Endothelial cell of umbilical vein (primary cell): ENCODE measurements at regions not wholly inside any gene's neighbourhood (a gene's known extent, or its start where the extent isn't known, plus 50 kb on each side); places are given as distances from the start of the nearest gene placed in this dataset.

Experiments used
- BruUV-seq: library from RNA; stranded (reverse); fragments of 400-500 nt; replicated peaks from 2 replicates; lab custom pipeline; 2021; lab: Mats Ljungman, UMichigan
- CTCF ChIA-PET: fragments of 300-600, 350-600 bp; sonication (Branson Sonifier 250); formaldehyde crosslinking; loops from one replicate; lab custom pipeline; 2021; ENCODE audit warnings: antibody characterized with exemption, inconsistent platforms; lab: Charles Lee
- POLR2A ChIA-PET: fragments of 300-600, 350-600 bp; sonication (Branson Sonifier 250); formaldehyde crosslinking; loops from one replicate; lab custom pipeline; 2021; ENCODE audit warnings: antibody characterized with exemption, inconsistent platforms; lab: Charles Lee
- DNase-seq: peaks from one replicate; pipeline ENCODE4 v3.0.0-alpha.2; 2011; ENCODE audit warnings: low read depth, low spot score
- FAIRE-seq: peaks from 2 replicates; lab custom pipeline; 2011; peaks lifted over from hg19 to GRCh38; lab: Jason Lieb, UNC
- H2AFZ ChIP-seq: 2 replicates; pipeline ENCODE4 v1.6.0; 2012; ENCODE audit warnings: low read depth, low read length, control low read depth, inconsistent platforms
- H3K27ac ChIP-seq: 2 replicates; pipeline ENCODE4 v1.5.1; 2011; ENCODE audit warnings: low read depth, mild to moderate bottlenecking, control low read depth, low read length, moderate library complexity; ENCODE audit not compliant: insufficient read depth
- H3K27me3 ChIP-seq, 2 experiments: 2 replicates each; pipeline versions ENCODE4 v1.6.0 to v1.6.1; 2011; ENCODE audit warnings: low read length in 2 of 2, mixed read lengths in 1 of 2; ENCODE audit not compliant: control insufficient read depth in 2 of 2, insufficient read depth in 2 of 2
- H3K36me3 ChIP-seq, 2 experiments: 2 replicates in 1 of 2; 3 replicates in 1 of 2; pipeline ENCODE4 v1.5.1; 2011; ENCODE audit warnings: low read length in 2 of 2, mild to moderate bottlenecking in 1 of 2, moderate library complexity in 1 of 2; ENCODE audit not compliant: control insufficient read depth in 2 of 2, insufficient read depth in 2 of 2; ENCODE audit errors: extremely low read depth in 1 of 2
- H3K4me1 ChIP-seq: 3 replicates; pipeline ENCODE4 v1.5.1; 2011; ENCODE audit warnings: mild to moderate bottlenecking, low read length; ENCODE audit not compliant: control insufficient read depth, insufficient read depth; ENCODE audit errors: extremely low read depth
- H3K4me2 ChIP-seq: 2 replicates; pipeline ENCODE4 v1.6.1; 2011; ENCODE audit warnings: low read length, control low read depth, mixed read lengths; ENCODE audit not compliant: insufficient read depth
- H3K4me3 ChIP-seq, 3 experiments: fragments of 200-600 bp in 1 of 3; sonication (generic), shearing (Covaris generic) in 1 of 3; replicated peaks in 1 of 3; 2 replicates each; pipeline ENCODE4 v1.5.1; 2011 to 2016; ENCODE audit warnings: control low read depth in 3 of 3, low read length in 3 of 3, mild to moderate bottlenecking in 2 of 3, inconsistent platforms in 1 of 3, low read depth in 1 of 3, moderate library complexity in 1 of 3; ENCODE audit not compliant: insufficient read depth in 1 of 3
- H3K79me2 ChIP-seq: 2 replicates; pipeline ENCODE4 v1.6.0; 2012; ENCODE audit warnings: low read length, inconsistent platforms; ENCODE audit not compliant: control insufficient read depth, insufficient read depth
- H3K9ac ChIP-seq: replicated peaks from 2 replicates; pipeline ENCODE3; 2011; ENCODE audit warnings: low read length, control low read depth; ENCODE audit not compliant: insufficient read depth; ENCODE audit errors: extremely low read depth
- H3K9me1 ChIP-seq: replicated peaks from 3 replicates; pipeline ENCODE4 v1.6.0; 2011; ENCODE audit warnings: mild to moderate bottlenecking, low read length; ENCODE audit not compliant: control insufficient read depth, insufficient read depth; ENCODE audit errors: extremely low read depth
- H3K9me3 ChIP-seq: replicated peaks from 2 replicates; pipeline ENCODE4 v1.5.1; 2012; ENCODE audit warnings: low read length, inconsistent platforms; ENCODE audit not compliant: control insufficient read depth, insufficient read depth
- H4K20me1 ChIP-seq: replicated peaks from 2 replicates; pipeline ENCODE3; 2011; ENCODE audit warnings: mild to moderate bottlenecking, low read length; ENCODE audit not compliant: control insufficient read depth, insufficient read depth; ENCODE audit errors: extremely low read depth
- CTCF ChIP-seq, 2 donors: IDR thresholded peaks; 1 replicate in 1 of 2; 2 replicates in 1 of 2; pipeline ENCODE4 v1.5.1; 2011; ENCODE audit warnings: low read length in 2 of 2, mild to moderate bottlenecking in 2 of 2, moderate library complexity in 2 of 2, control low read depth in 1 of 2, inconsistent platforms in 1 of 2, low read depth in 1 of 2; ENCODE audit not compliant: insufficient read depth in 1 of 2; ENCODE audit errors: extremely low read depth in 1 of 2
- EZH2 ChIP-seq: IDR thresholded peaks from 2 replicates; pipeline ENCODE4 v1.6.1; 2012; ENCODE audit warnings: borderline replicate concordance, low read depth, mild to moderate bottlenecking, moderate library complexity, low read length, inconsistent platforms; ENCODE audit not compliant: severe bottlenecking
- FOS ChIP-seq: IDR thresholded peaks from 2 replicates; pipeline ENCODE4 v1.6.1; 2011; ENCODE audit warnings: mild to moderate bottlenecking, low read length, moderate library complexity, borderline replicate concordance; ENCODE audit not compliant: insufficient read depth
- GATA2 ChIP-seq: IDR thresholded peaks from 2 replicates; pipeline ENCODE4 v1.7.0; 2011; ENCODE audit warnings: low read depth, mild to moderate bottlenecking, moderate library complexity, mixed read lengths, low read length; ENCODE audit not compliant: insufficient read length, insufficient read depth
- JUN ChIP-seq: IDR thresholded peaks from 2 replicates; pipeline ENCODE4 v1.6.1; 2011; ENCODE audit warnings: borderline replicate concordance, low read depth; ENCODE audit not compliant: insufficient read length, insufficient read depth
- MAX ChIP-seq: IDR thresholded peaks from 2 replicates; pipeline ENCODE4 v1.6.1; 2011; ENCODE audit not compliant: insufficient read depth, insufficient read length
- MYC ChIP-seq: IDR thresholded peaks from one replicate; pipeline ENCODE4 v1.6.1; 2011; ENCODE audit warnings: mild to moderate bottlenecking, low read depth, low read length
- POLR2A ChIP-seq: IDR thresholded peaks from 2 replicates; pipeline ENCODE4 v1.6.1; 2012; ENCODE audit warnings: low read depth, mild to moderate bottlenecking, control low read depth, low read length
- POLR2AphosphoS5 ChIP-seq: IDR thresholded peaks from 2 replicates; pipeline ENCODE4 v1.6.1; 2012; ENCODE audit warnings: low read depth, mild to moderate bottlenecking, control low read depth, low read length, moderate library complexity; ENCODE audit not compliant: insufficient read depth
- dilution Hi-C: fragments of 300-500 bp; cut with MboI; formaldehyde crosslinking; loops from one replicate; pipeline ENCODE4 v1.15.0; 2019; ENCODE audit warnings: low sequenced_read_pairs; ENCODE audit not compliant: extremely low pct_ligation_motif_present
- intact Hi-C: fragments of 100-400 bp; cut with micrococcal nuclease; formaldehyde crosslinking; loops from one replicate; pipeline ENCODE4 v1.10.0; 2022

GRCh38 chr16:62585041-62585545, 548.9 kb upstream of the CDH8 start:
- Histone ChIP-seq H3K4me1 (no peaks in the 10 kb centered on the region), H4K20me1 (no peaks in the 10 kb centered on the region), H3K9ac (no peak overlapping the region), H3K4me3 (no peak overlapping the region), H2AFZ (no peak overlapping the region), H3K27me3 (no peaks in the 10 kb centered on the region), H3K27ac (no peak overlapping the region), H3K4me2 (no peak overlapping the region), H3K36me3 (no peaks in the 10 kb centered on the region), H3K9me1 (no peaks in the 10 kb centered on the region), H3K9me3 (no peaks in the 10 kb centered on the region), H3K79me2 (no peaks in the 10 kb centered on the region)
- no peak for TF ChIP-seq GATA2
- TF ChIP-seq EZH2: no peak
- TF ChIP-seq FOS: no peak
- no peak for TF ChIP-seq CTCF (IDR thresholded peaks at IDR 0.05; ENCODE audit: extremely low read depth in 1 of 2, insufficient read depth in 1 of 2, low read depth in 1 of 2, low read length in 2 of 2)
- no peak for TF ChIP-seq POLR2AphosphoS5
- no peak for TF ChIP-seq MAX
- TF ChIP-seq POLR2A: no peak
- TF ChIP-seq MYC: no peak
- no peak for TF ChIP-seq JUN
- DNase-seq (no peak), FAIRE-seq (no peak)
- POLR2A ChIA-PET: no interaction called here
- dilution Hi-C loops (no loop called here), intact Hi-C loops (no loop called here)
- CTCF ChIA-PET: no interaction called here
- no TSS peak for BruUV-seq
